ENCODE measurements at regions not wholly inside any gene's neighbourhood (a gene's known extent, or its start where the extent isn't known, plus 50 kb on each side); places are given as distances from the start of the nearest gene placed in this dataset.
A peak's percentile ranks its signal among the peaks of the same experiment; 100 is the strongest.

GRCh38 chr3:34856081-34856947 is 783.0 kb upstream of the ARPP21 start:
- peak overlapping the region; percentile 83 for H3K4me2 ChIP-seq (ENCODE audit: low read length)
- H3K9me3 ChIP-seq (ENCODE audit: low read length): no peaks in the 10 kb centered on the region
- peak overlapping the region; percentile 49 for H3K4me3 ChIP-seq (ENCODE audit: low read length)
- H3K79me2 ChIP-seq (replicated peaks; ENCODE audit: insufficient read depth, low read length): no peaks in the 10 kb centered on the region
- H2AFZ ChIP-seq (ENCODE audit: low read depth, low read length): no peak overlapping the region
- H3K27ac ChIP-seq (ENCODE audit: low read length): peak overlapping the region; percentile 93
- H3K27me3 ChIP-seq (ENCODE audit: insufficient read depth, low read depth, low read length): no peaks in the 10 kb centered on the region
- no peaks in the 10 kb centered on the region for H3K9me2 ChIP-seq (ENCODE audit: insufficient read depth, low read length)
- peak overlapping the region; percentile 54 for H3K9ac ChIP-seq (ENCODE audit: low read length)
- TF ChIP-seq TAF1 (IDR thresholded peaks at IDR 0.05; ENCODE audit: low read depth) (no peak), POLR2AphosphoS5 (IDR thresholded peaks at IDR 0.05) (peak; percentile 93), RAD21 (conservative IDR thresholded peaks at IDR 0.05) (peak; percentile 53), CTCF (IDR thresholded peaks at IDR 0.05; ENCODE audit: poor library complexity, severe bottlenecking) (no peak), SMC3 (conservative IDR thresholded peaks at IDR 0.05; ENCODE audit: poor library complexity) (peak; percentile 44), REST (IDR thresholded peaks at IDR 0.05; ENCODE audit: borderline replicate concordance) (peak; percentile 55), MXI1 (conservative IDR thresholded peaks at IDR 0.05; ENCODE audit: poor library complexity, severe bottlenecking) (peak; percentile 10), EP300 (conservative IDR thresholded peaks at IDR 0.05; ENCODE audit: poor library complexity, severe bottlenecking) (peak; percentile 96), EZH2 (IDR thresholded peaks at IDR 0.05; ENCODE audit: borderline replicate concordance, insufficient read depth, low read length, poor library complexity, severe bottlenecking) (no peak)
- H3F3A ChIP-seq (ENCODE audit: insufficient read depth, low read length, poor library complexity, severe bottlenecking): peaks cover 4% of the 10 kb centered on the region
- H3K36me3 ChIP-seq (ENCODE audit: insufficient read depth, low read length): no peaks in the 10 kb centered on the region
- no peaks in the 10 kb centered on the region for H4K20me1 ChIP-seq (ENCODE audit: insufficient read depth)

- no peaks in the 10 kb centered on the region for H3K36me3 ChIP-seq (ENCODE audit: insufficient read depth, low read length)
- H3K27ac ChIP-seq (ENCODE audit: low read length): no peak overlapping the region
- H3K9me2 ChIP-seq (ENCODE audit: insufficient read depth, low read length): no peaks in the 10 kb centered on the region
- no peak overlapping the region for H2AFZ ChIP-seq (ENCODE audit: low read depth, low read length)
- H3K9me3 ChIP-seq (ENCODE audit: low read length): no peaks in the 10 kb centered on the region
- H4K20me1 ChIP-seq (ENCODE audit: insufficient read depth): no peaks in the 10 kb centered on the region
- no peak overlapping the region for H3K4me3 ChIP-seq (ENCODE audit: low read length)
- no peak overlapping the region for H3K4me2 ChIP-seq (ENCODE audit: low read length)
- H3K79me2 ChIP-seq (replicated peaks; ENCODE audit: insufficient read depth, low read length): no peaks in the 10 kb centered on the region
- H3K27me3 ChIP-seq (ENCODE audit: insufficient read depth, low read depth, low read length): no peaks in the 10 kb centered on the region
- no peak overlapping the region for H3K9ac ChIP-seq (ENCODE audit: low read length)
- no peak for TF ChIP-seq TAF1 (IDR thresholded peaks at IDR 0.05; ENCODE audit: low read depth)
- no peak for TF ChIP-seq EZH2 (IDR thresholded peaks at IDR 0.05; ENCODE audit: borderline replicate concordance, insufficient read depth, low read length, poor library complexity, severe bottlenecking)
- TF ChIP-seq RAD21 (conservative IDR thresholded peaks at IDR 0.05): no peak
- no peak for TF ChIP-seq EP300 (conservative IDR thresholded peaks at IDR 0.05; ENCODE audit: poor library complexity, severe bottlenecking)
- TF ChIP-seq CTCF (IDR thresholded peaks at IDR 0.05; ENCODE audit: poor library complexity, severe bottlenecking): no peak
- TF ChIP-seq REST (IDR thresholded peaks at IDR 0.05; ENCODE audit: borderline replicate concordance): no peak
- no peak for TF ChIP-seq POLR2AphosphoS5 (IDR thresholded peaks at IDR 0.05)
- TF ChIP-seq MXI1 (conservative IDR thresholded peaks at IDR 0.05; ENCODE audit: poor library complexity, severe bottlenecking): no peak
- no peak for TF ChIP-seq SMC3 (conservative IDR thresholded peaks at IDR 0.05; ENCODE audit: poor library complexity)
- H3F3A ChIP-seq (ENCODE audit: insufficient read depth, low read length, poor library complexity, severe bottlenecking): peaks cover 4% of the 10 kb centered on the region
Observed at GRCh38 chr3:34858067-34858660, 781.2 kb upstream of the ARPP21 start.

All from neural cell (in vitro differentiated cells).